SK-N-SH treated with all-trans-retinoic acid at 6 μM for 48 hours (cell line): ENCODE measurements at regions not wholly inside any gene's neighbourhood (a gene's known extent, or its start where the extent isn't known, plus 50 kb on each side); places are given as distances from the start of the nearest gene placed in this dataset.

Experiments used
- ATAC-seq: fragments of 200-7000 bp; cut with Tn5 transposase; 3 replicates; pipeline ENCODE4 v1.9.1; 2020; ENCODE audit warnings: mild to moderate bottlenecking, moderate library complexity
- ARNTL ChIP-seq: fragments of 450-650 bp; formaldehyde crosslinking; IDR thresholded peaks from 2 replicates; pipeline ENCODE4 v1.5.0; 2020; ENCODE audit warnings: low read depth, mild to moderate bottlenecking, moderate library complexity, borderline replicate concordance
- BACH2 ChIP-seq: fragments of 250-450 bp; sonication (Bioruptor Pico); IDR thresholded peaks from 2 replicates; pipeline ENCODE4 v1.9.0; 2021; ENCODE audit warnings: mild to moderate bottlenecking, borderline replicate concordance
- CSDC2 ChIP-seq: fragments of 250-450 bp; sonication (Bioruptor Pico); IDR thresholded peaks from 2 replicates; pipeline ENCODE4 v1.5.0; 2020; ENCODE audit warnings: mild to moderate bottlenecking, moderate library complexity
- CSRNP3 ChIP-seq: fragments of 250-450 bp; sonication (Bioruptor Pico); IDR thresholded peaks from 2 replicates; pipeline ENCODE4 v1.5.1; 2021; ENCODE audit warnings: mild to moderate bottlenecking, moderate library complexity
- ESRRG ChIP-seq: fragments of 250-450 bp; sonication (Bioruptor Pico); IDR thresholded peaks from 2 replicates; pipeline ENCODE4 v1.6.1; 2021; ENCODE audit warnings: mild to moderate bottlenecking
- GLIS3 ChIP-seq: fragments of 250-450 bp; sonication (Bioruptor Pico); IDR thresholded peaks from 2 replicates; pipeline ENCODE4 v1.5.0; 2020; ENCODE audit warnings: mild to moderate bottlenecking, moderate library complexity
- ISL1 ChIP-seq: fragments of 250-450 bp; sonication (Bioruptor Pico); IDR thresholded peaks from 2 replicates; pipeline ENCODE4 v2.1.2; 2022; ENCODE audit warnings: mild to moderate bottlenecking, moderate library complexity
- OSR1 ChIP-seq: fragments of 250-450 bp; sonication (Bioruptor Pico); IDR thresholded peaks from 2 replicates; pipeline ENCODE4 v1.8.0; 2022; ENCODE audit warnings: moderate library complexity, mild to moderate bottlenecking, inconsistent platforms
- PATZ1 ChIP-seq: fragments of 250-450 bp; sonication (Bioruptor Pico); IDR thresholded peaks from 2 replicates; pipeline ENCODE4 v1.8.0; 2020; ENCODE audit warnings: mild to moderate bottlenecking, moderate library complexity, borderline replicate concordance
- RARB ChIP-seq: fragments of 250-450 bp; sonication (Bioruptor Pico); IDR thresholded peaks from 2 replicates; pipeline ENCODE4 v1.8.0; 2021; ENCODE audit warnings: mild to moderate bottlenecking, moderate library complexity
- SNAI2 ChIP-seq: fragments of 250-450 bp; sonication (Bioruptor Pico); IDR thresholded peaks from 2 replicates; pipeline ENCODE4 v1.5.0; 2020; ENCODE audit warnings: mild to moderate bottlenecking, moderate library complexity
- TCF4 ChIP-seq: fragments of 250-450 bp; sonication (Bioruptor Pico); IDR thresholded peaks from 2 replicates; pipeline ENCODE4 v1.8.0; 2021; ENCODE audit warnings: mild to moderate bottlenecking, moderate library complexity, borderline replicate concordance
- TOX ChIP-seq: fragments of 250-450 bp; sonication (Bioruptor Pico); IDR thresholded peaks from 2 replicates; pipeline ENCODE4 v1.8.0; 2021; ENCODE audit warnings: mild to moderate bottlenecking, moderate library complexity, borderline replicate concordance
- ZFP3 ChIP-seq: fragments of 250-450 bp; sonication (Bioruptor Pico); IDR thresholded peaks from 2 replicates; pipeline ENCODE4 v1.5.0; 2020; ENCODE audit warnings: mild to moderate bottlenecking, moderate library complexity
- ZFP30 ChIP-seq: fragments of 450-650 bp; formaldehyde crosslinking; IDR thresholded peaks from 2 replicates; pipeline ENCODE4 v1.5.0; 2022; ENCODE audit warnings: mild to moderate bottlenecking, moderate library complexity
- ZNF70 ChIP-seq: fragments of 450-650 bp; formaldehyde crosslinking; IDR thresholded peaks from 2 replicates; pipeline ENCODE4 v1.5.0; 2020; ENCODE audit warnings: mild to moderate bottlenecking, moderate library complexity
- ZNF8 ChIP-seq: fragments of 450-650 bp; formaldehyde crosslinking; IDR thresholded peaks from 2 replicates; pipeline ENCODE4 v1.5.0; 2020; ENCODE audit warnings: mild to moderate bottlenecking, moderate library complexity
- TF ChIP-seq, protein P1 (sequence below): fragments of 250-450 bp; sonication (Bioruptor Pico); IDR thresholded peaks from 2 replicates; pipeline ENCODE4 v1.5.1; 2020; ENCODE audit warnings: low read depth, mild to moderate bottlenecking, moderate library complexity
- TF ChIP-seq, protein P2 (sequence below): fragments of 250-450 bp; sonication (Bioruptor Pico); IDR thresholded peaks from 2 replicates; pipeline ENCODE4 v1.5.0; 2020; ENCODE audit warnings: mild to moderate bottlenecking, moderate library complexity

DNA sequence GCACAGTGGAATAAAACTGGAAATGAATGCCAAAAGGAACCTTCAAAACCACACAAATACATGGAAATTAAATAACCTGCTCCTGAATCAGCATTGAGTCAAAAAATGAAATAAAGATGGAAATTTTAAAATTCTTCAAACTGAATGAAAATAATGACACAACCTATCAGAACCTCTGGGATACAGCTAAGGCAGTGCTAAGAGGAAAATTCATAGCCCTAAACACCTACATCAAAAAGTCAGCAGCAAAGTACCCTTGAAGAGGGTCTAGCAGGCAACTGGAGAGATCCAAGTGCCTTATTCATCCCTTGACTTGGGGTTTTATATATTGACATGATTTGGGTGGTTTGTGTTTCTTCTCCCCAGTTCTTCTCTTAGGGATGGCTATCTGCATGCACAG lies 294.1 kb downstream of the PMP22 start (continued):
- TF ChIP-seq TCF4 (CRISPR knock-in tag) (no peak), TOX (CRISPR knock-in tag) (no peak), SNAI2 (CRISPR knock-in tag) (no peak), OSR1 (CRISPR knock-in tag) (no peak), GLIS3 (CRISPR knock-in tag) (no peak), CSDC2 (CRISPR knock-in tag) (no peak)

DNA sequence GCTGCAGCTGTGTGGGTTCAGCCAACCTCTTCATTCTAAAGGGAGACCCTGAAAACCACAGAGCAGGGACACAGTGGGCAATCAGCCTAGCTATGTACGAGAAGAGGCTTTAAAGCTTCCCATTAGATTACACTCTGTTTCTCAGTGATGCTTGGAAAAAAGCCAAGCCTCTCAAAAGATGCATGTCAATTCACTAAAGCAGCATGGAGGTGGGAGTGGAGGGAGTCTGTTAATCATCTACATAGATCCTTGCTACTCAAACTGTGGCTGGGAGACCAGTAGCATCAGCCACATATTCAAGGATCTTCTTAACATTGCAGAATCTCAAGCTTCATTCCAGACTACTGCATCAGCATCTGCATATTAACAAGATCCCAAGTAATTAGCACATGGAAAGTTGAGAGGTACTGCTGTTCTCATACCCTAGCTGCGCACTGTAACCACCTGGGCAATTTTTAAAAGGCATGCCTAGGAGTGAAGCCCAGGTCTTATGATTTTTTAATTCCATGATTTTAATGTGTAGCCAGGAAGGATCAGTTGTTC lies 305.9 kb downstream of the PMP22 start:
- TF ChIP-seq OSR1 (CRISPR knock-in tag) (no peak), ARNTL (CRISPR knock-in tag) (no peak), CSRNP3 (CRISPR knock-in tag) (no peak), PATZ1 (CRISPR knock-in tag) (no peak), TOX (CRISPR knock-in tag) (no peak)
- no peak for ATAC-seq

DNA sequence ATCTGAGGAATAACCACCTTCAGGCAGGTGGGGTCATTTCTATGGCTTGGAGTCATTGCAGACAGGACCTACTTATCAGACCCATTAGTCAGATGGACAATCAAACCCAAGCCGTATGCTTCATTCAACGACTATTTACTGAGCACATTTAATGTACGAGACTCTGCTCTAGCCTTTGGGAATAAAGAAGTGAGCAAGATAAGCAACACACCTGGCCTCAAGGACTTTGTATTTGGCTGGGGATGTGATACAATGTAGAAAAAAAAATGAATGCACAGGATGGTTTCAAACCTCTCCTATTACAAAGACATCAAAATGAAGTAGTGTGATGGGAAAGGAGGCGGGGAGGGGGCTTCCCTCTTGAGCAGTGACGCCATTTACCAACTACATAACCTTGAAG lies 311.7 kb downstream of the PMP22 start:
- TF ChIP-seq BACH2 (CRISPR knock-in tag) (no peak), TOX (CRISPR knock-in tag) (no peak), GLIS3 (CRISPR knock-in tag) (no peak), PATZ1 (CRISPR knock-in tag) (no peak), SNAI2 (CRISPR knock-in tag) (no peak), OSR1 (CRISPR knock-in tag) (no peak), ZNF8 (CRISPR knock-in tag) (no peak), ZFP30 (no peak), ZNF70 (CRISPR knock-in tag) (no peak), CSDC2 (CRISPR knock-in tag) (no peak), ISL1 (CRISPR knock-in tag) (no peak), ARNTL (CRISPR knock-in tag) (no peak), TCF4 (CRISPR knock-in tag) (no peak), ESRRG (CRISPR knock-in tag) (no peak), RARB (no peak), CSRNP3 (CRISPR knock-in tag) (no peak), ZFP3 (CRISPR knock-in tag) (no peak)
- TF ChIP-seq, protein P1, sequence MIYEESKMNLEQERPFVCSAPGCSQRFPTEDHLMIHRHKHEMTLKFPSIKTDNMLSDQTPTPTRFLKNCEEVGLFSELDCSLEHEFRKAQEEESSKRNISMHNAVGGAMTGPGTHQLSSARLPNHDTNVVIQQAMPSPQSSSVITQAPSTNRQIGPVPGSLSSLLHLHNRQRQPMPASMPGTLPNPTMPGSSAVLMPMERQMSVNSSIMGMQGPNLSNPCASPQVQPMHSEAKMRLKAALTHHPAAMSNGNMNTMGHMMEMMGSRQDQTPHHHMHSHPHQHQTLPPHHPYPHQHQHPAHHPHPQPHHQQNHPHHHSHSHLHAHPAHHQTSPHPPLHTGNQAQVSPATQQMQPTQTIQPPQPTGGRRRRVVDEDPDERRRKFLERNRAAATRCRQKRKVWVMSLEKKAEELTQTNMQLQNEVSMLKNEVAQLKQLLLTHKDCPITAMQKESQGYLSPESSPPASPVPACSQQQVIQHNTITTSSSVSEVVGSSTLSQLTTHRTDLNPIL (CRISPR knock-in tag): no peak
- TF ChIP-seq, protein P2, sequence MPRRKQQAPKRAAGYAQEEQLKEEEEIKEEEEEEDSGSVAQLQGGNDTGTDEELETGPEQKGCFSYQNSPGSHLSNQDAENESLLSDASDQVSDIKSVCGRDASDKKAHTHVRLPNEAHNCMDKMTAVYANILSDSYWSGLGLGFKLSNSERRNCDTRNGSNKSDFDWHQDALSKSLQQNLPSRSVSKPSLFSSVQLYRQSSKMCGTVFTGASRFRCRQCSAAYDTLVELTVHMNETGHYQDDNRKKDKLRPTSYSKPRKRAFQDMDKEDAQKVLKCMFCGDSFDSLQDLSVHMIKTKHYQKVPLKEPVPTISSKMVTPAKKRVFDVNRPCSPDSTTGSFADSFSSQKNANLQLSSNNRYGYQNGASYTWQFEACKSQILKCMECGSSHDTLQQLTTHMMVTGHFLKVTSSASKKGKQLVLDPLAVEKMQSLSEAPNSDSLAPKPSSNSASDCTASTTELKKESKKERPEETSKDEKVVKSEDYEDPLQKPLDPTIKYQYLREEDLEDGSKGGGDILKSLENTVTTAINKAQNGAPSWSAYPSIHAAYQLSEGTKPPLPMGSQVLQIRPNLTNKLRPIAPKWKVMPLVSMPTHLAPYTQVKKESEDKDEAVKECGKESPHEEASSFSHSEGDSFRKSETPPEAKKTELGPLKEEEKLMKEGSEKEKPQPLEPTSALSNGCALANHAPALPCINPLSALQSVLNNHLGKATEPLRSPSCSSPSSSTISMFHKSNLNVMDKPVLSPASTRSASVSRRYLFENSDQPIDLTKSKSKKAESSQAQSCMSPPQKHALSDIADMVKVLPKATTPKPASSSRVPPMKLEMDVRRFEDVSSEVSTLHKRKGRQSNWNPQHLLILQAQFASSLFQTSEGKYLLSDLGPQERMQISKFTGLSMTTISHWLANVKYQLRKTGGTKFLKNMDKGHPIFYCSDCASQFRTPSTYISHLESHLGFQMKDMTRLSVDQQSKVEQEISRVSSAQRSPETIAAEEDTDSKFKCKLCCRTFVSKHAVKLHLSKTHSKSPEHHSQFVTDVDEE: no peak
- ATAC-seq: no peak
